GM19240 (cell line): ENCODE measurements at regions not wholly inside any gene's neighbourhood (a gene's known extent, or its start where the extent isn't known, plus 50 kb on each side); places are given as distances from the start of the nearest gene placed in this dataset.
"Not testable (repeated sequence)": the region's sequence is repeated elsewhere in the genome, so short reads cannot be mapped to it uniquely, and the experiment has no call there.

Experiments
- DNase-seq: peaks from one replicate; pipeline ENCODE4 v3.0.0; 2011; ENCODE audit warnings: low spot score; ENCODE audit not compliant: insufficient read length

DNA sequence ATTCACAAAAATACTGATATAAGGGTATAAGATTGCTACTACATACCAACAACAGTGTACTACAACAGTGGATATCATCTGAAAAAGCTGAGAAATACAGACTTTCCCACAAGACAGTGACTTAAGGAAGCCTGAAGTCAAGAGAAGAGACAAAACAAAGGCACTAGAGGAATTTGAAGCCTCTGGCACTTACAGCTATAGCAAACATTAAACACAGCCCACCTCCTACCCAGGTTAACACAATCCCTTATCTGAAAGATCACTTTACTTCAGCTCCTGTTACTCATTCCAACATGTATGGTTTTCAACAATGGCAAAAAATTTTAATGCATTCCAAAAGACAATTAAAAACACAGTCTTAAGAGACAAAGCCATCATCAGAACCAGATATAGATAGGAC is 388.5 kb downstream of the JRKL start:
- no peak for DNase-seq

- no peak for DNase-seq
These were observed 389.2 kb downstream of the JRKL start for GRCh38 chr11:96779030-96779429.

- DNase-seq, result no peak
These were observed 391.3 kb downstream of the JRKL start for GRCh38 chr11:96781082-96781481.

GRCh38 chr11:96782632-96783031 is 392.8 kb downstream of the JRKL start:
- no peak for DNase-seq

- no peak for DNase-seq
These were observed 393.5 kb downstream of the JRKL start for GRCh38 chr11:96783311-96783710.

DNA sequence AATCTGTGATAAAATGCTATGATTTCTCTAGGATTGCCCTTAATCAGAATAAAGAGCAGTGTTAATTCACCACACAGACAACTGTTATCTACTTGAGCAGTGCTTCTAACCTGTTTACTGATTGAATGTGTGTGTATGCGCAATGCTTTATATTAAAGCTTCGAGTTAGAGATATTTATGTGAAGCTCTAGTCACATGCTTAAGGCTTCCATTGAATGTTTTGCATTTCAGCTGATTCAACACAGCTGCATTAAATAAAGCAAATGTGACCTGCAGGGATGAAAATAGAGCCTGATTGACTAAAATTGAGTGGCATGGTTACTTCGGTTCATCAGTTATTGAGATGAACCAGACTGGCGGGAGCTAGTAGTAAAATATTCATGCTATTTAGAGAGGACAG is 395.3 kb downstream of the JRKL start:
- no peak for DNase-seq

- DNase-seq, result no peak
These were observed 404.3 kb downstream of the JRKL start for GRCh38 chr11:96794152-96794551.

DNA sequence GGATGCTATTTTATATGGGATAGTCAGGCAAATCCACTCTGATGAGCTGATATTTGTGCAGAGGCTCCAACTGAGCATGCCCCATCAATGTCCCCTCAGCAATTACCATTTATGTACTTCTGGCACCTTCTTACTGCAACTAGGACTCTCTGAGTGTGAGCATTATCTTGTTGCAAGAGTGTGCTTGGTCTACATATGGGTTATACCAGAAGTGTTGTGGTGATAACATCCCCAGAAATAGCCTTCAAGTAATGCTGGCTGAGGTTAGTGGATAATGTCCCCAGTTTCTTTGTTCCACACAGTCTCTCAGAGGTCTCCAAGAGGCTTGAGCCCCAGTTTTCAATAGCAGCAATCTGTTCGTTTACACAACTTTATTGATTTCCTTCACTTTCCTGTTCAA is 408.6 kb downstream of the JRKL start:
- no peak for DNase-seq

DNA sequence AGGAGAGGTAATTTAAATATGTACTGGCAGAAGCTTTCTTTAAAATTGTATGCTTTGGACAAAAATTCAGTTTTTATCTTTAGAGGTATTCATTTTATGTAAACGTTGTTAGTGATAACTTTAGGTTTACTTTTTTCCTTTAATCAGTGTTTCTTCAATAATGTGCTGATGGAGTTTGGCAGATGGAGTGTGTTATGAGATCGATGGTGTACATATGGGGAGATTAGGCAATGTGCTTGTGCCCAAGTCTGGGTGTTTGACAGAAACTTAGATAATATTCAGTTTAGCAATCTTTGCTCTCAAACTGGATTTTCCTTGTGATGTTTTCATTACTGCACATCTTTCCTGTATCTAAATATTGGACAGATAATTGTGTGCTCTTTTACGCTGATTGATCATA is 425.4 kb downstream of the JRKL start:
- DNase-seq, result no peak

DNA sequence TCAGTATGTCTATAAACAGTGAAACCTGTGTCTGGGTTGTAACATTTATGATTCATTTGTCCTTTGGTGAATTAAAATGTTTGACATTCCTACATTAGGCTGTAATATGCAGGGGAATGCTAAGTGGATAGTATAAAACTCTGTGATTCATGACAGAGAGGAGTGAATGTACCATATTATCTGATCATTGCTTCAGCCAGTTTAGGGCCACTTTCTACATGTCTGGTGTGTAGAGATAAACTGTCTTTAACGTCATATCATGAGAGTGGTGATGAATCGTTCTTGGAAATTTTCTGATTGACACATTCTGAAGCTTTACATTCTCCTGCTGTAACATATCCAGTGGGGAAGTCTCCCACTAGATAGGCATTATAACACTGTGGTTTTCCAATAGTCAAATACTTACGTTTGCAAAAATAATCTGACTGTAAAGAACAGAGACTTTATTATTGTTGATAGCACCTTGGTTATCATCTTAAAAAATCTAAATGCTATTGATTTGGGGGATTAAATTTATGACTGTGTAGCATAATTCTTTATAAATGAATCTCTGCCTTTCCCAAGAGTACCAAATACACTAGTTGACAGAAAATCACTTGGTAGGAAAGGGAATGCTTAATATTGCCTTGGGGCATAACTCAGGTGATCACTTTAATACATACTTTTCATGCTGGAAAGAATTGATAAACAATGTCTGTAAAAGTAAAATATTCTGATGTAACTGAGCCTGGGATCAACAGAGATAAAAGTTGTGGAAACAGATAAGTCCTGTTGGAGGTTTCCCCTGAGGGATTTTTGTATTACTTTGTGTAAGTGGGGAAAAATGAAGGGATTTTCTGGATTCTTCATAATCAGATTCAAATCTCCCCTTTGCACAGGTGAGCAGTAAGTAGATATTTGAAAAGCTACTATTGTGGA is 427.9 kb downstream of the JRKL start:
- DNase-seq, result no peak

GRCh38 chr11:96827164-96827563 is 437.4 kb downstream of the JRKL start:
- DNase-seq, result no peak

GRCh38 chr11:96841792-96842191 is 452.0 kb downstream of the JRKL start:
- no peak for DNase-seq

DNA sequence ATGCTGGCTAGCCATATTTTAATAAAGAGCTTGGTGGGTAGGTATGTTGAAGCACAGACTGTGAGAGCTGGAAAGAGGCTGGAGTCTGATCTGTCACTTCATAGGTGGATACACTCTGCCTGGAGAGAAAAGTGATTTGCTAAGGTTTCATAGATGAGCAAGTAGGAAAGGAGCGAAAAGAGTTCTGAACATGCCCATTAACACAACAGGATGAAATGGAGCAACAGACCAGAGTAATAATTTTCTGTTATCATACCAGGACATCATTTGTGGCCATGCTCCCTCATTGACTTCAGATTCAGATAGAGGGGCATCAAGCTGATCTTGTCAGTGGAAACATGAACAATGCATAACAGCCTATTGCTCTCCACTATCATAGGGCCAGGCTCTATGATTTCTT is 452.9 kb downstream of the JRKL start:
- no peak for DNase-seq

DNA sequence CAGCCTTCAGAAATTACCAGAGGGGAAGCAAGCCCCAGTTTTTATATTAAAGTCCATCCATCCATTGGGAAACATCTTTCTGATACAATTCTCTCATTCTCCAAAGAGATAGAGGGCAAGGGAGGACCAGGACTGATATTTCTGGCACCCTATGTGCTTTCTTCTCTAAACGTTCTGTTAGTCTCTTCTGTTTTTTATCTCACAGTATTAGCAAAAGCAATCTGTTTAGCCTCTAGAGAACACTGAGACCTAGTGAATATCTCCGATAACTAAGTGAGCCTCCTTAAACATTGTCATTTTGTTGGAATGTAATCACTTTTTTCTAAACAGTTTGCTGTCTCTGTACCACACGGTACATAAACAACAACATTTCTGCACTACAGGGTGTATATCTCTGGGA is 464.6 kb downstream of the JRKL start:
- DNase-seq, result no peak

DNA sequence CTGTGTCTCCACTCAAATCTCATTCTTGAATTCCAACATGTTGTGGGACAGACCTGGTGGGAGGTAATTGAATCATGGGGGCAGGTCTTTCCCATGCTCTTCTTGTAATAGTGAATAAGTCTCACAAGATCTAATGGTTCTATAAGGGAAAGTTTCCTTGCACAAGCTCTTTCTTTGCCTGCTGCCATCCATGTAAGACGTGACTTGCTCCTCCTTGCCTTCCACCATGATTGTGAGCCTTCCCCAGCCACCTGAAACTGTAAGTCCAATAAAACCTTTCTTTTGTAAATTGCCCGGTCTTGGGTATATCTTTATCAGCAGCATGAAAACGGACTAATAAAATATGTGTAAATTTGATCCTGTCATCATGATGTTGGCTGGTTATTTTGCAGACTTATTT is 471.9 kb downstream of the JRKL start:
- not testable (repeated sequence) for DNase-seq

DNA sequence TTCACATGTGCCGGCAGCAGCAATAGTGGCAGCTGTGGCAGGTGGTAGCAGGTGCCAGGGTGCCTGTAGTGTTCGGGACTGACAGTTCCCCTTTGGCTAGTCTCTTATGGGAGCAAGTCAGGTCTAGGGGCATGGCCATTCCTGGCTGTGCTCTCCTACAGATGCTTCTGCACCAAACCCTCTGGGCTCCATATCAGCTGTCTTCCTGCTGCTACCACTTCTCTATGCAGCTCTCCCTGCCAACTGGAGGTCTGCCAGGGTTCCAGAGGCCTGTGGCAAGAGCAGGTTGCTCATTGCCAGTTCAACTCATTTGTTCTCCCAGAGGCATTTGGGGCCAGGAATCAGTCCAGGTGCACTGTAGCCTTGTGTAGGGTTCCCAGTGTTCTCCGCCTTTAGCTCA is 473.7 kb downstream of the JRKL start:
- no peak for DNase-seq

DNA sequence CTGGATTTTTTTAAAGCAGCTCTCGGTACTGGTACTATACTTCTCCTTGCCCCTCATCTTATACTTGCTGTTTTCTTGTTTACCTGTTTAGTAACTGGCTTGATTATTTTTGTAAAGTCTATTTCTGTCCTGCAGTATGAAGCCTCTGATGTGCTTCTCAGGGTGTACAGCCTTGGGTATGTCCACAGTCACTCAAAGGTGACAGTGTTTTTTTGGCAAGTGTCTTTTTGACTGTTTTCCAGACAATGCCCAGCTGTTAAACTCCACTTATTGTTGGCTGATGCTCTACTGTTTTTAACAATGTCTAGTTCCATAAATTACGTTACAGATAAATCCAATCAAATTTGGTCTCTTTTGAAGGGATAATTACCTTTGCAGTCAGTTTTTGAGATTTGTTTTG is 475.2 kb downstream of the JRKL start:
- no peak for DNase-seq

DNA sequence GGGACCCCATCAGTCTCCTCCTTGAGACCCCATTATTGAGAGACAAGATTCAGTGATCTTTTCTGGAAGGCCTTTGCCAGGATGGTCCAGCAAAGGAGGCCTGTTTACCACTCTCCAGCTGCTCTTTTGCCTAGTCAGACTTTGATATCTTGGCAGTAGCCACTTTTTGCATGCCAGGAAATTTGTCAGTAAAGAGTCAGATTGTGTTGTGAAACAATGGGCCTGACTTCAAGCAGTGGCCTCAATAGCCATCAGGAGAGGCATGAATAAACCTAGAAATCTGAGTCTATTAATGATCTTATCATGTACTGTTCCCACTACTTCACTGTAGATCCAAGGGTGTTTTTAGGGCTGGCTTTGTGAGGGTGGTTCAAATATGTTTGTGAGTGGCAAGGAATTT is 479.4 kb downstream of the JRKL start:
- DNase-seq, result no peak

GRCh38 chr11:96875712-96876111 is 485.9 kb downstream of the JRKL start:
- DNase-seq, result no peak

GRCh38 chr11:96878299-96879051 is 488.7 kb downstream of the JRKL start:
- DNase-seq, result no peak

DNA sequence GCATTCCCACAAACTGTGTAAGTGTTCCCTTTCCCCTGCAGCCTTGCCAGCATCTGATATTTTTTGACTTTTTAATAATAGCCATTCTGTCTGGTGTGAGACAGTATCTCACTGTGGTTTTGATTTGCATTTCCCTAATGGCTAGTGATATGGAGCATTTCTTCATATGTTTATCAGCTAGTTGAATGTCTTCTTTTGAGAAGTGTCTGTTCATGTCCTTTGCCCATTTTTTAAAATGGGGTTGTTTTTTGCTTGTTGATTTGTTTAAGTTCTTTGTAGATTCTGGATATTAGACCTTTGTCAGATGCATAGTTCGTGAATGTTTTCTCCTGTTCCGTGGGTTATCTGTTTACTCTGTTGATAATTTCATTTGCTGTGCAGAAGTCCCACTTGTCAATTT is 492.8 kb downstream of the JRKL start:
- not testable (repeated sequence) for DNase-seq

DNA sequence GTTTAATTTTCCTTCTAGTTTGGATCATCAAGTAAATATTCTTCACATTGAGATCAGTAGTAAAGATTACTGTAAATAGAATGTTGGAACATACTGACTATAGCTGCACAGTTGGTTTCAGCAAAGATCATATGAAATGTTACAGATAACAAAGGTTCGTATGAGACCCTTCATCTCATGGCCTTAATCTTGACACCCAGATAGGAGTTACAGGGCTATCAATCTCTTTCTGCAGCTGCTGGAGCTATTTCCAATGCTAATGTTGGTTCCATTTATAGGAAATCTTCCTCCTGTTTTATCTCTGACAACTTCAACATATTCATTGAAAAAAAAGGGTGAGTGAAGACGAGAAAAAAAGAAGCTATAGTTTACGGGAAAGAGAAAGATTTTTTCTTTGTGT is 495.6 kb downstream of the JRKL start:
- no peak for DNase-seq

DNA sequence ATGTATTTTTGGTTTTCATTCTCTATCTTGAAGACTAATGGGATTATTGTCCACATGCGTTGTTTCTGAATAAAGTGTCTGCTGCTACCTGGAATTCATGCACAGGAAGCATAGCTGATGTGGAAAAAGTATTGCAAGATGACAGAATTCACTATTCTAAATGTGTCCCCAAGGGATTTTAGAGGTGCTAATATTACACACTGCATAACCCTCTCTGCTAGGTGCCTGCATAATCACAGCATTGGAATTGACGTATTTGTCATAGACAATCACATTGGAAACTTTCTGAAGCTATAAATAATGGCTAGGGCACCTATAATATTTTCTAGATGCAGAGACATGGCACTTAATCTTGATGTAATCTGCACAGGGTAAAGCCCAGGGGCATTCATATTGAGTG is 496.1 kb downstream of the JRKL start:
- DNase-seq, result no peak
